ENCODE measurements at regions not wholly inside any gene's neighbourhood (a gene's known extent, or its start where the extent isn't known, plus 50 kb on each side); places are given as distances from the start of the nearest gene placed in this dataset.

DNA sequence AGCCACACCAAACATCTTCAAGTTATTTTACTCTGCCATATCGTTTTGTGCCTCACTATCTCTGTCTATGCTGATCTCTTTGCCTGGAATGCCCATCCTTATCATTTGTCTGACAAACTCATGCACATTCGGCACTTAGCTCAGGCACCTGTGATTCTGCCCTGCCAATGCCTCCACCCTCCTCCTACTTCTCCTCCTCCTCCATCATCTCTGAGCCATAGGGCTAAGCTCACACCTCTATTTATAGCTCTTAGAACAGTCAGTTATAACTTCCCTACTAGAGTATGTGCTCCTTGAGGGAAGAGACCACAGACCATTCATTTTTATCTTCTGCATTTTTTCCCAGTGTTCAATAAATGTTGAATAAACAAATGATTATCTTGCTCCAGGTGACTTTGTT is 51.2 kb upstream of the CDK13 start:
- TF ChIP-seq, protein P1, sequence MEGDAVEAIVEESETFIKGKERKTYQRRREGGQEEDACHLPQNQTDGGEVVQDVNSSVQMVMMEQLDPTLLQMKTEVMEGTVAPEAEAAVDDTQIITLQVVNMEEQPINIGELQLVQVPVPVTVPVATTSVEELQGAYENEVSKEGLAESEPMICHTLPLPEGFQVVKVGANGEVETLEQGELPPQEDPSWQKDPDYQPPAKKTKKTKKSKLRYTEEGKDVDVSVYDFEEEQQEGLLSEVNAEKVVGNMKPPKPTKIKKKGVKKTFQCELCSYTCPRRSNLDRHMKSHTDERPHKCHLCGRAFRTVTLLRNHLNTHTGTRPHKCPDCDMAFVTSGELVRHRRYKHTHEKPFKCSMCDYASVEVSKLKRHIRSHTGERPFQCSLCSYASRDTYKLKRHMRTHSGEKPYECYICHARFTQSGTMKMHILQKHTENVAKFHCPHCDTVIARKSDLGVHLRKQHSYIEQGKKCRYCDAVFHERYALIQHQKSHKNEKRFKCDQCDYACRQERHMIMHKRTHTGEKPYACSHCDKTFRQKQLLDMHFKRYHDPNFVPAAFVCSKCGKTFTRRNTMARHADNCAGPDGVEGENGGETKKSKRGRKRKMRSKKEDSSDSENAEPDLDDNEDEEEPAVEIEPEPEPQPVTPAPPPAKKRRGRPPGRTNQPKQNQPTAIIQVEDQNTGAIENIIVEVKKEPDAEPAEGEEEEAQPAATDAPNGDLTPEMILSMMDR (IDR thresholded peaks at IDR 0.05), result no peak
- no peak for TF ChIP-seq POLR2A (IDR thresholded peaks at IDR 0.05)
